HepG2 (cell line): ENCODE measurements at regions not wholly inside any gene's neighbourhood (a gene's known extent, or its start where the extent isn't known, plus 50 kb on each side); places are given as distances from the start of the nearest gene placed in this dataset.

ENCODE experiments used
- ARNTL ChIP-seq: sonication (generic); formaldehyde crosslinking; IDR thresholded peaks from 2 replicates; pipeline ENCODE4 v1.4.0; 2020; ENCODE audit warnings: mild to moderate bottlenecking, missing genetic modification reagents
- BHLHE40 ChIP-seq: IDR thresholded peaks from 2 replicates; pipeline ENCODE4 v1.6.1; 2011; ENCODE audit warnings: low read length, improper control_type of control experiment
- CEBPG ChIP-seq: IDR thresholded peaks from 2 replicates; pipeline ENCODE4 v1.6.1; 2016
- FOXA3 ChIP-seq: IDR thresholded peaks from 2 replicates; pipeline ENCODE4 v1.6.1; 2016; ENCODE audit warnings: missing genetic modification reagents, missing compliant biosample characterization
- HOXD1 ChIP-seq: sonication (generic); formaldehyde crosslinking; IDR thresholded peaks from 2 replicates; pipeline ENCODE4 v1.5.0; 2020; ENCODE audit warnings: missing genetic modification reagents
- MLX ChIP-seq: IDR thresholded peaks from 2 replicates; pipeline ENCODE4 v1.6.1; 2016
- NKX3-1 ChIP-seq: sonication (generic); formaldehyde crosslinking; IDR thresholded peaks from 2 replicates; pipeline ENCODE4 v1.5.0; 2020; ENCODE audit warnings: missing genetic modification reagents
- RARA ChIP-seq: IDR thresholded peaks from 2 replicates; pipeline ENCODE4 v1.6.1; 2016; ENCODE audit warnings: missing genetic modification reagents, missing compliant biosample characterization
- SNAI1 ChIP-seq: sonication (generic); formaldehyde crosslinking; IDR thresholded peaks from 2 replicates; pipeline ENCODE4 v1.5.0; 2020; ENCODE audit warnings: mild to moderate bottlenecking, missing genetic modification reagents, borderline replicate concordance
- SP5 ChIP-seq: IDR thresholded peaks from 2 replicates; pipeline ENCODE4 v1.6.1; 2016; ENCODE audit warnings: low read depth, borderline replicate concordance
- TBL1XR1 ChIP-seq: fragments of 150-350 bp; IDR thresholded peaks from 2 replicates; pipeline ENCODE4 v1.6.1; 2014; ENCODE audit warnings: borderline replicate concordance, low read length; ENCODE audit not compliant: partially characterized antibody
- THYN1 ChIP-seq: sonication (generic); formaldehyde crosslinking; IDR thresholded peaks from 2 replicates; pipeline ENCODE4 v1.8.1; 2023; ENCODE audit warnings: low read depth, mild to moderate bottlenecking, moderate library complexity, missing genetic modification reagents, borderline replicate concordance
- ZBTB34 ChIP-seq: sonication (generic); formaldehyde crosslinking; IDR thresholded peaks from 2 replicates; pipeline ENCODE4 v1.8.0; 2022; ENCODE audit warnings: mild to moderate bottlenecking, missing genetic modification reagents
- ZBTB8A ChIP-seq: sonication (generic); formaldehyde crosslinking; IDR thresholded peaks from 2 replicates; pipeline ENCODE4 v1.4.0; 2020; ENCODE audit warnings: mild to moderate bottlenecking, low read depth, missing genetic modification reagents, borderline replicate concordance
- ZFP1 ChIP-seq: IDR thresholded peaks from 2 replicates; pipeline ENCODE4 v1.6.1; 2016
- ZNF414 ChIP-seq: sonication (generic); formaldehyde crosslinking; IDR thresholded peaks from 2 replicates; pipeline ENCODE4 v1.5.0; 2020; ENCODE audit warnings: missing genetic modification reagents
- TF ChIP-seq, protein P1 (sequence below): sonication (generic); formaldehyde crosslinking; IDR thresholded peaks from 2 replicates; pipeline ENCODE4 v1.4.0; 2020; ENCODE audit warnings: missing genetic modification reagents, borderline replicate concordance
- TF ChIP-seq, protein P2 (sequence below): sonication (generic); formaldehyde crosslinking; IDR thresholded peaks from 2 replicates; pipeline ENCODE4 v1.4.0; 2020; ENCODE audit warnings: mild to moderate bottlenecking, missing genetic modification reagents
- TF ChIP-seq, protein P3 (sequence below): sonication (generic); formaldehyde crosslinking; conservative IDR thresholded peaks from 2 replicates; pipeline ENCODE4 v1.8.0; 2022; ENCODE audit warnings: low read depth, missing genetic modification reagents

DNA sequence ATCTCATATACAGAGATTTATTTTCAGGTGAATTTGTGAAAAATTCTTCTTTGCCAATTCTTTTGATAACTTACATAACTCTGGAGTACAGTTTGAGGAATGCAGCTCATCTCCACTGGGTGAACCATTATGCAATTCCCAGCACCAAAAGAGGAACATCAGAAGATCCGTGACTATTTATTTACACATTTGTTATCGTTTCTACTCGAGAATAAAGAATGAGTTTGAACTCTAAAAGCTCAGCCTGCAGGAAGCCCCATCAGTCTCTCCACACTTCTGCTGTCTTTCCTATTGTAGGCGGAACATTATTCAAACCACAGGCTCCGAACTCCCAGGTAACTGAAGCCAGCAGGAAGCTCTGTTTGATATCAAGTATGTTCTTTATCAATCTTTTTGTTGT is 95.9 kb upstream of the IFNGR1 start (continued):
- TF ChIP-seq ZBTB34: peak; percentile 53; the same call in 1 of the 2 replicates
- TF ChIP-seq NKX3-1 (CRISPR knock-in tag): 0 out of 2 replicates have a peak, but pooled peaks have one; percentile 36
- peak; percentile 55; the same call in 1 of the 2 replicates for TF ChIP-seq SP5 (CRISPR knock-in tag)
- TF ChIP-seq HOXD1 (CRISPR knock-in tag): 0 out of 2 replicates have a peak, but pooled peaks have one; percentile 57
- no peak for TF ChIP-seq THYN1 (CRISPR knock-in tag)
- TF ChIP-seq CEBPG: peak; percentile 94
- TF ChIP-seq SNAI1: no peak
- TF ChIP-seq TBL1XR1: no peak
- TF ChIP-seq ZNF414: 0 out of 2 replicates have a peak, but pooled peaks have one; percentile 71
- TF ChIP-seq, protein P1, sequence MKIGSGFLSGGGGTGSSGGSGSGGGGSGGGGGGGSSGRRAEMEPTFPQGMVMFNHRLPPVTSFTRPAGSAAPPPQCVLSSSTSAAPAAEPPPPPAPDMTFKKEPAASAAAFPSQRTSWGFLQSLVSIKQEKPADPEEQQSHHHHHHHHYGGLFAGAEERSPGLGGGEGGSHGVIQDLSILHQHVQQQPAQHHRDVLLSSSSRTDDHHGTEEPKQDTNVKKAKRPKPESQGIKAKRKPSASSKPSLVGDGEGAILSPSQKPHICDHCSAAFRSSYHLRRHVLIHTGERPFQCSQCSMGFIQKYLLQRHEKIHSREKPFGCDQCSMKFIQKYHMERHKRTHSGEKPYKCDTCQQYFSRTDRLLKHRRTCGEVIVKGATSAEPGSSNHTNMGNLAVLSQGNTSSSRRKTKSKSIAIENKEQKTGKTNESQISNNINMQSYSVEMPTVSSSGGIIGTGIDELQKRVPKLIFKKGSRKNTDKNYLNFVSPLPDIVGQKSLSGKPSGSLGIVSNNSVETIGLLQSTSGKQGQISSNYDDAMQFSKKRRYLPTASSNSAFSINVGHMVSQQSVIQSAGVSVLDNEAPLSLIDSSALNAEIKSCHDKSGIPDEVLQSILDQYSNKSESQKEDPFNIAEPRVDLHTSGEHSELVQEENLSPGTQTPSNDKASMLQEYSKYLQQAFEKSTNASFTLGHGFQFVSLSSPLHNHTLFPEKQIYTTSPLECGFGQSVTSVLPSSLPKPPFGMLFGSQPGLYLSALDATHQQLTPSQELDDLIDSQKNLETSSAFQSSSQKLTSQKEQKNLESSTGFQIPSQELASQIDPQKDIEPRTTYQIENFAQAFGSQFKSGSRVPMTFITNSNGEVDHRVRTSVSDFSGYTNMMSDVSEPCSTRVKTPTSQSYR (CRISPR knock-in tag): peak; percentile 55; the same call in 1 of the 2 replicates
- TF ChIP-seq ARNTL (CRISPR knock-in tag): no peak
- TF ChIP-seq, protein P2, sequence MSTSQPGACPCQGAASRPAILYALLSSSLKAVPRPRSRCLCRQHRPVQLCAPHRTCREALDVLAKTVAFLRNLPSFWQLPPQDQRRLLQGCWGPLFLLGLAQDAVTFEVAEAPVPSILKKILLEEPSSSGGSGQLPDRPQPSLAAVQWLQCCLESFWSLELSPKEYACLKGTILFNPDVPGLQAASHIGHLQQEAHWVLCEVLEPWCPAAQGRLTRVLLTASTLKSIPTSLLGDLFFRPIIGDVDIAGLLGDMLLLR (CRISPR knock-in tag): no peak
- no peak for TF ChIP-seq BHLHE40
- TF ChIP-seq MLX: 0 out of 2 replicates have a peak, but pooled peaks have one; percentile 40
- TF ChIP-seq ZBTB8A (CRISPR knock-in tag): no peak
- peak; percentile 84; the same call in 1 of the 2 replicates for TF ChIP-seq ZFP1 (CRISPR knock-in tag)
- TF ChIP-seq RARA: peak; percentile 89
- peak; percentile 79 for TF ChIP-seq FOXA3
- TF ChIP-seq, protein P3, sequence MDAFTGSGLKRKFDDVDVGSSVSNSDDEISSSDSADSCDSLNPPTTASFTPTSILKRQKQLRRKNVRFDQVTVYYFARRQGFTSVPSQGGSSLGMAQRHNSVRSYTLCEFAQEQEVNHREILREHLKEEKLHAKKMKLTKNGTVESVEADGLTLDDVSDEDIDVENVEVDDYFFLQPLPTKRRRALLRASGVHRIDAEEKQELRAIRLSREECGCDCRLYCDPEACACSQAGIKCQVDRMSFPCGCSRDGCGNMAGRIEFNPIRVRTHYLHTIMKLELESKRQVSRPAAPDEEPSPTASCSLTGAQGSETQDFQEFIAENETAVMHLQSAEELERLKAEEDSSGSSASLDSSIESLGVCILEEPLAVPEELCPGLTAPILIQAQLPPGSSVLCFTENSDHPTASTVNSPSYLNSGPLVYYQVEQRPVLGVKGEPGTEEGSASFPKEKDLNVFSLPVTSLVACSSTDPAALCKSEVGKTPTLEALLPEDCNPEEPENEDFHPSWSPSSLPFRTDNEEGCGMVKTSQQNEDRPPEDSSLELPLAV: no peak
